PC-3 (cell line): ENCODE measurements at regions not wholly inside any gene's neighbourhood (a gene's known extent, or its start where the extent isn't known, plus 50 kb on each side); places are given as distances from the start of the nearest gene placed in this dataset.

Experiments
- CTCF ChIP-seq: fragments of 300-600 bp; sonication (generic); conservative IDR thresholded peaks from 2 replicates; pipeline ENCODE4 v1.5.1; 2017; ENCODE audit warnings: antibody characterized with exemption, low read depth, mild to moderate bottlenecking, low read length
- EZH2 ChIP-seq: fragments of 300-600 bp; sonication (generic); IDR thresholded peaks from one replicate; pipeline ENCODE4 v1.6.1; 2017; ENCODE audit warnings: antibody characterized with exemption, mild to moderate bottlenecking, low read length; ENCODE audit not compliant: unreplicated experiment
- EZH2phosphoT487 ChIP-seq: fragments of 300-600 bp; sonication (generic); IDR thresholded peaks from 2 replicates; pipeline ENCODE4 v1.6.1; 2018; ENCODE audit warnings: mild to moderate bottlenecking, antibody characterized with exemption, low read length, borderline replicate concordance

GRCh38 chr6:93779086-93779841 is 359.9 kb upstream of the EPHA7 start:
- TF ChIP-seq CTCF (no peak), EZH2phosphoT487 (no peak), EZH2 (no peak)
